Mesothelial cell of epicardium (in vitro differentiated cells): ENCODE measurements at regions not wholly inside any gene's neighbourhood (a gene's known extent, or its start where the extent isn't known, plus 50 kb on each side); places are given as distances from the start of the nearest gene placed in this dataset.
"Not testable (repeated sequence)": the region's sequence is repeated elsewhere in the genome, so short reads cannot be mapped to it uniquely, and the experiment has no call there.

Experiments used
- DNase-seq, 2 experiments: peaks; one replicate each; pipeline ENCODE4 v3.0.0; 2021; ENCODE audit warnings: low spot score in 2 of 2; ENCODE audit not compliant: unreplicated experiment in 2 of 2
- H3K27ac Mint-ChIP-seq: 2 replicates; pipeline ENCODE4 v1.8.0; 2021; ENCODE audit warnings: mixed read lengths
- H3K27me3 Mint-ChIP-seq: 2 replicates; pipeline ENCODE4 v1.8.0; 2021; ENCODE audit warnings: low read depth, mixed read lengths
- H3K36me3 Mint-ChIP-seq: 2 replicates; pipeline ENCODE4 v1.8.0; 2021; ENCODE audit warnings: mixed read lengths
- H3K4me1 Mint-ChIP-seq: 2 replicates; pipeline ENCODE4 v1.8.0; 2021; ENCODE audit warnings: mixed read lengths
- H3K4me3 Mint-ChIP-seq: 2 replicates; pipeline ENCODE4 v1.8.0; 2021; ENCODE audit warnings: mild to moderate bottlenecking, moderate library complexity, mixed read lengths
- H3K9me3 Mint-ChIP-seq: 2 replicates; pipeline ENCODE4 v1.8.0; 2021; ENCODE audit warnings: mixed read lengths
- TF ChIP-seq, protein P1 (sequence below): fragments of 200-600 bp; sonication (generic); IDR thresholded peaks from one replicate; pipeline ENCODE4 v1.5.0; 2021; ENCODE audit warnings: antibody characterized with exemption; ENCODE audit not compliant: unreplicated experiment

DNA sequence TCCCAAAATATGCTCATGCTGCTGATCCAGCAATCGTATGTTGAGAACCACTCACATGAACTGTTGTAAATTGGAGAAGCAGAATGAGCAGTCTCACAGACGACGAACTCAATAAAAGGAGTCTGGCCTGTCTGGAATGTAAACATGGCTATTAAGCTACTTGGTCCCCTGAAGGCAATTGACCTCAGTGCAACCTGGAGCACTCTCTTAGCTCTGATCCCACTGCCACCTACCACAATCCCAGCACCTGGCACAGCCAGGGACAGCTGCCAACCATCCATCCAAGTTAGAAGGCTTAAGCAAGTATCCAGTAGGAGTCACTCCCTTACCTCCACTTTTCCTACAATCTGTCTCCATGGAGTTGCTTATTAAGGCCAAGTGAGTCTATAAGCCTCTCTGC, 406.9 kb upstream of the CLEC14A start:
- Mint-ChIP-seq H3K27me3 (no peaks in the 10 kb centered on the region), H3K27ac (peak overlapping the region; percentile 28), H3K4me1 (peaks cover 7% of the 10 kb centered on the region), H3K4me3 (no peak overlapping the region), H3K36me3 (no peaks in the 10 kb centered on the region), H3K9me3 (no peaks in the 10 kb centered on the region)
- DNase-seq = no peak
- TF ChIP-seq, protein P1, sequence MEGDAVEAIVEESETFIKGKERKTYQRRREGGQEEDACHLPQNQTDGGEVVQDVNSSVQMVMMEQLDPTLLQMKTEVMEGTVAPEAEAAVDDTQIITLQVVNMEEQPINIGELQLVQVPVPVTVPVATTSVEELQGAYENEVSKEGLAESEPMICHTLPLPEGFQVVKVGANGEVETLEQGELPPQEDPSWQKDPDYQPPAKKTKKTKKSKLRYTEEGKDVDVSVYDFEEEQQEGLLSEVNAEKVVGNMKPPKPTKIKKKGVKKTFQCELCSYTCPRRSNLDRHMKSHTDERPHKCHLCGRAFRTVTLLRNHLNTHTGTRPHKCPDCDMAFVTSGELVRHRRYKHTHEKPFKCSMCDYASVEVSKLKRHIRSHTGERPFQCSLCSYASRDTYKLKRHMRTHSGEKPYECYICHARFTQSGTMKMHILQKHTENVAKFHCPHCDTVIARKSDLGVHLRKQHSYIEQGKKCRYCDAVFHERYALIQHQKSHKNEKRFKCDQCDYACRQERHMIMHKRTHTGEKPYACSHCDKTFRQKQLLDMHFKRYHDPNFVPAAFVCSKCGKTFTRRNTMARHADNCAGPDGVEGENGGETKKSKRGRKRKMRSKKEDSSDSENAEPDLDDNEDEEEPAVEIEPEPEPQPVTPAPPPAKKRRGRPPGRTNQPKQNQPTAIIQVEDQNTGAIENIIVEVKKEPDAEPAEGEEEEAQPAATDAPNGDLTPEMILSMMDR = no peak

- DNase-seq = no peak
- TF ChIP-seq, protein P1 = no peak
- Mint-ChIP-seq H3K27ac (no peak overlapping the region), H3K36me3 (no peaks in the 10 kb centered on the region), H3K4me1 (no peaks in the 10 kb centered on the region), H3K27me3 (no peaks in the 10 kb centered on the region), H3K9me3 (peaks cover 5% of the 10 kb centered on the region), H3K4me3 (no peak overlapping the region)
These were observed 390.5 kb upstream of the CLEC14A start for GRCh38 chr14:38646391-38646790.

- peaks cover 20% of the 10 kb centered on the region for H3K9me3 Mint-ChIP-seq
- H3K4me3 Mint-ChIP-seq, H3K27ac Mint-ChIP-seq, DNase-seq, H3K27me3 Mint-ChIP-seq, H3K36me3 Mint-ChIP-seq, H3K4me1 Mint-ChIP-seq: not testable (repeated sequence)
These were observed 379.0 kb upstream of the CLEC14A start for GRCh38 chr14:38634913-38635312.

GRCh38 chr14:38629412-38629811, 373.5 kb upstream of the CLEC14A start:
- TF ChIP-seq, protein P1 = no peak
- Mint-ChIP-seq H3K27me3 (no peaks in the 10 kb centered on the region), H3K4me3 (no peak overlapping the region), H3K36me3 (no peaks in the 10 kb centered on the region), H3K9me3 (peaks cover 30% of the 10 kb centered on the region), H3K4me1 (no peaks in the 10 kb centered on the region), H3K27ac (no peak overlapping the region)
- DNase-seq = no peak

GRCh38 chr14:38627163-38627562, 371.3 kb upstream of the CLEC14A start:
- H3K9me3 Mint-ChIP-seq = peaks cover 26% of the 10 kb centered on the region
- no peaks in the 10 kb centered on the region for H3K27me3 Mint-ChIP-seq
- TF ChIP-seq, protein P1 = no peak
- no peak overlapping the region for H3K4me3 Mint-ChIP-seq
- H3K27ac Mint-ChIP-seq = no peak overlapping the region
- H3K4me1 Mint-ChIP-seq = no peaks in the 10 kb centered on the region
- no peaks in the 10 kb centered on the region for H3K36me3 Mint-ChIP-seq
- no peak for DNase-seq

DNA sequence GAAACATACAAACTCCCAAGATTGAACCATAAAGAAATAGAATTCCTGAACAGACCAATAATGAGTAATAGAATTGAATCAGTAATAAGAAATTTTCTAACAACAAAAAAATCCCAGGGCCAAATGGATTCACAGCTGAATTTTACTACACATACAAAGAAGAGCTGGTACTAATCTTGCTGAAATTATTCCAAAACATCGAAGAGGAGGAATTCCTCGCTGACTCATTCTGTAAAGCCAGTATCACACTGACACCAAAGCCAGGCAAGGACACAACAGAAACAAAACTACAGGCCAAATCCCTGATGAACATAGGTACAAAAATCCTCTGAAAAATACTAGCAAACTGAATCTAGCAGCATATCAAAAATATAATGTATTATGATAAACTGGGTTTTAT, 367.8 kb upstream of the CLEC14A start:
- Mint-ChIP-seq H3K9me3 (peaks cover 23% of the 10 kb centered on the region), H3K36me3 (no peaks in the 10 kb centered on the region), H3K4me1 (no peaks in the 10 kb centered on the region), H3K27me3 (no peaks in the 10 kb centered on the region), H3K27ac (no peak overlapping the region), H3K4me3 (no peak overlapping the region)
- TF ChIP-seq, protein P1 = no peak
- DNase-seq = no peak
